ENCODE measurements at regions not wholly inside any gene's neighbourhood (a gene's known extent, or its start where the extent isn't known, plus 50 kb on each side); places are given as distances from the start of the nearest gene placed in this dataset.

DNA sequence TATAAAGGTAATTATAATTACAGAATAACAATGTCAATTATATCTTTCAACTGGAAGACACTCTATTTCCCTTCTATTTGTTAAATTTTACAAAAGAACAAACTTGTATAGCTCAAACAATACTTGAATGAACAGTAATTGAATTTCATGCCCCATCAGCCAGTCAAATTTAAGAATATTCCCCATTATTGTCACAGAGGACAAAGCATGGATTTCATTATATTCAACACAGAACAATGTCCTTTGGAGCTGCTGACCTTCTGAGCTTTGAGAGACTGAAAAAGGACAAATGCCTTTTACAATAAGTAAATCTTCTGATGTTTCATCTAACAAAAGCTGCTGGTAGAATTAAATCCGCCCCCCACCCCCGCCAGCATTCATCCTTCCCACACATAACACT is 187.5 kb upstream of the MC4R start:
- no peak for TF ChIP-seq POLR2A (IDR thresholded peaks at IDR 0.05; ENCODE audit: low read depth, low read length)
- TF ChIP-seq MAZ (IDR thresholded peaks at IDR 0.05; ENCODE audit: borderline replicate concordance, low read depth, low read length), result no peak
- no peak for TF ChIP-seq RAD21 (IDR thresholded peaks at IDR 0.05; ENCODE audit: low read length)

All from IMR-90 (cell line).